Activated CD4-positive, CD25-positive, alpha-beta regulatory T cell treated with anti-CD3 and anti-CD28 coated beads, Interleukin-2, amount 50 U/mL, for 24 hours (primary cell): ENCODE measurements at regions not wholly inside any gene's neighbourhood (a gene's known extent, or its start where the extent isn't known, plus 50 kb on each side); places are given as distances from the start of the nearest gene placed in this dataset.
"Not testable (repeated sequence)": the region's sequence is repeated elsewhere in the genome, so short reads cannot be mapped to it uniquely, and the experiment has no call there.

Experiments
- ATAC-seq, 2 donors: fragments of 150-1000 bp; cut with Tn5 transposase; one replicate each; pipeline ENCODE4 v1.10.0; 2021; ENCODE audit warnings: mild to moderate bottlenecking in 1 of 2, moderate library complexity in 1 of 2

- ATAC-seq = no peak
Measured at GRCh38 chr6:167662075-167662880, 164.4 kb upstream of the AFDN start.

GRCh38 chr6:167662881-167663205 is 163.9 kb upstream of the AFDN start:
- no peak for ATAC-seq

GRCh38 chr6:167663316-167663715 is 163.4 kb upstream of the AFDN start:
- no peak for ATAC-seq

- ATAC-seq = no peak
Measured at GRCh38 chr6:167663784-167664443, 162.8 kb upstream of the AFDN start.

GRCh38 chr6:167664678-167665660 is 161.7 kb upstream of the AFDN start:
- no peak for ATAC-seq

GRCh38 chr6:167665698-167666330 is 160.9 kb upstream of the AFDN start:
- ATAC-seq = no peak

GRCh38 chr6:167666571-167667203 is 160.0 kb upstream of the AFDN start:
- ATAC-seq = no peak

- ATAC-seq = no peak
Measured at GRCh38 chr6:167667204-167668018, 159.3 kb upstream of the AFDN start.

- ATAC-seq = no peak
Measured at GRCh38 chr6:167668019-167668753, 158.5 kb upstream of the AFDN start.

GRCh38 chr6:167668754-167669552 is 157.8 kb upstream of the AFDN start:
- ATAC-seq = no peak

- no peak for ATAC-seq
Measured at GRCh38 chr6:167669553-167669849, 157.2 kb upstream of the AFDN start.

GRCh38 chr6:167669870-167670802 is 156.6 kb upstream of the AFDN start:
- no peak for ATAC-seq

- no peak for ATAC-seq
Measured at GRCh38 chr6:167670938-167671338, 155.8 kb upstream of the AFDN start.

- ATAC-seq = not testable (repeated sequence)
Measured at GRCh38 chr6:167671379-167671976, 155.2 kb upstream of the AFDN start.

GRCh38 chr6:167671977-167672687 is 154.6 kb upstream of the AFDN start:
- no peak for ATAC-seq

- ATAC-seq = no peak
Measured at GRCh38 chr6:167672738-167673137, 154.0 kb upstream of the AFDN start.

GRCh38 chr6:167673946-167674345 is 152.8 kb upstream of the AFDN start:
- no peak for ATAC-seq

- ATAC-seq = no peak
Measured at GRCh38 chr6:167674486-167674885, 152.2 kb upstream of the AFDN start.
